NCI-H82 treated with DMSO at 0.1 percent for 48 hours (cell line): ENCODE measurements at regions not wholly inside any gene's neighbourhood (a gene's known extent, or its start where the extent isn't known, plus 50 kb on each side); places are given as distances from the start of the nearest gene placed in this dataset.

Experiments used
- DNase-seq: peaks from one replicate; lab custom pipeline; 2025; ENCODE audit not compliant: unreplicated experiment; lab: John Stamatoyannopoulos, UW

GRCh38 chr17:52759864-52760263, 601.4 kb upstream of the CA10 start:
- no peak for DNase-seq

DNA sequence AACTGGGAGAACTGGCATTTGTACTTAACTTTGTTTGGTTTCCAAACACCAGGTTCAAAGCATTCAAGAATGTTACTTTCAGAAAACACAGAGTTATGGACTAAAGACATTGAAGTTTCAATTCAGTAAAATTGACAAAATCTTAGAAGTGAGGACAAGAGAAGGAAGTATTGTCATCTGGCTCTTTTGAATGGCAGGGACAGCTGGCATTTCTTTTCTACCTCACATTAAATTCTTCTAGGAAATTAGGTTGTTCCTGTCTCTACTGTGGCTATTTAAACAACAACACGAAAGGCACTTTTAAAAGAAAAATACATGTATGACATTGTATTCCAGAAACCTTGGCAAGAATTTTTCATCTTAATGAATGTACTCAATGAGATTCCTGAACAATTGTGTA, 600.0 kb upstream of the CA10 start:
- no peak for DNase-seq

GRCh38 chr17:52756746-52757145, 598.2 kb upstream of the CA10 start:
- DNase-seq, result no peak

DNA sequence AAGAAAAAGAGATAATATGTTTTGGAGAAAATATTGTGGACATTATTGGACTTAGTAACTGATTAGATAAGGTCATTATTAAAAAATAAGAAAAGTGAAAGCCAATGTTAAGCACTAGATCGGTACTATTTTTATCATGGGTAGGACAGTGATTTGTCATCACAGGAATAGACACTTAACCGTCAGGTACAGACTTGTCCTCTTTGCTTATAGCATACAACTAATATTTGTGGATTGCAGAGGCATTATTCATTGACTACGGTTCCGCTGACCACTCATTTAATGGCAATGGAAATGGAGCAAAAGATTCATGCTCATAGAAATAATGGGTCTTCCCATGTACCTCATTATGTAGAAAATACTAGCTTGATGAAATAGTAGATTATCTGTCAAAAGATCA, 596.3 kb upstream of the CA10 start:
- DNase-seq, result no peak

DNA sequence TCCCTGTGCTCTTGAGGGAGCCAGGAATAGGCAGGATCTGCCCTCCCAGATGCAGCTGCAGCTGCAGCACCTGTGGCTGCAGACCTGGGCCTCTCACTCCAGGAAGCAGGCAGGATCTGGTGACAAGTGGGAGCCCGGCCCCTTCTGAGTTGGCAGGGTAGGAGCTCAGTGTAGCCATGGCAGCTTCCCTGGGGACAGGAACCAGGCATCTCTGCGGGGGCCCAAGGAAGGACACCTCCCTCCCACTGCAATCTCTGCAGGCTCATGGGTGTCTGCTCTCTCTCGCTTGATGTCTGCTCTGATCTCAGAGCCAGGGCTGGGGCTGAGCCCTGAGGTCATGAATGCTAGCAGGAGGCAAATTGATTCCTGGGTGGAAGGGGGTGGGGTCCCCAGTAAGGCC, 592.5 kb upstream of the CA10 start:
- DNase-seq, result no peak

- no peak for DNase-seq
Measured at GRCh38 chr17:52744179-52744578, 585.7 kb upstream of the CA10 start.

DNA sequence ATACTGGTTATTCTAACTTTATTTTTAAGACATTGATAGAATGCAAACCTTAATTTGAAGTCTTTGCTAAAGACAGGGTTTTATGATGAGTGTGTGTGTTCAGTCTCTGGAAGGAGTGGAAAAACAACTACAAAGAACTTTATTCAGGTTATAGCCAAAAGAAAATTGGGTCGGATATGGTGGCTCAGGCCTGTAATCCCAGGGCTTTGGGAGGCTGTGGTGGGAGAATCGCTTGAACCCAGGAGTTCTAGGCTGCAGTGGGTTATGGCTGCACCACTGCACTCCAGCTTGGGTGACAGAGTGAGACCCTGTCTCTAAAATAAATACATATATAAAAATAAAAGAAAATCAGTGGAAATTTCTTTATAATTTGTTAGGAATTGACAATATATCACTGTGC, 581.5 kb upstream of the CA10 start:
- DNase-seq, result no peak

DNA sequence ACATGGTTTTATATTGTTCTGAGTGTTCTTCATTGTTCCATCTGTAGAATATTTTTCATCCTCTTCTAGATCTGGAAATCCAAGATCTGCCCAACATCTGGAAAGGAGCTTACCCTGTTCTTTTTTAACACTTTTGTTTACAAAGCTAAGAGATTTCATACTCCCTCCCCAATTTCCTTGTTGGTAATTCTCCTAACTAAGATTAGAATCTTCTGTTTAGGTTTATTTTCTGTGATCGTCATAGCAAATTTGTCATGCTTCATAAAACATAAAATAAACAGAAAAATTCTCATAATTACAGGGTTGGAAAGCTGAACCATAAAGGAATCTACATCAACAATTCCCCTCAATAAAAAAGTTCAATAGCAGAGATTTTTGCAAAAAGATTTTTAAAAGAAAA, 580.3 kb upstream of the CA10 start:
- no peak for DNase-seq

- no peak for DNase-seq
Measured at GRCh38 chr17:52737071-52737470, 578.6 kb upstream of the CA10 start.

GRCh38 chr17:52732841-52733240, 574.3 kb upstream of the CA10 start:
- DNase-seq, result no peak

GRCh38 chr17:52724578-52724977, 566.1 kb upstream of the CA10 start:
- DNase-seq, result no peak

DNA sequence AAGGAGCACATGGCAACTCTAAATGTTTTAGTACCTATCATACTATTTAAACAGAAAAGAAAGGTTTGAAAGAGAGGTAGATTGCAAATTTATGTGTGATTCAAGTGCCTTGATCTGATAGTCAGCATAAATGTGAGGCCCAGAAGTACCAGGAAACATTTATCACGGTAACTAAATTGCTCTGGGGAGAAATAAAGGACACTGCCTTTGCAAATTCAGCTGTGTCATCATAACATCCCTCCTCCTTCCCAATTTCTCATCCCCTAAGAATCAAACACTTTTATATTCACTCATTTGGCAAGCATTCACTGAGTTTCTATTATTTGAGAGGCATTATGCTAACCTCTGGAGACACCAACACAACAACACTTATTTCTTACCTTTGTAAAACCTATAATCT, 563.4 kb upstream of the CA10 start:
- no peak for DNase-seq

GRCh38 chr17:52710363-52710901, 551.9 kb upstream of the CA10 start:
- DNase-seq, result no peak

- no peak for DNase-seq
Measured at GRCh38 chr17:52709724-52710123, 551.2 kb upstream of the CA10 start.

- DNase-seq, result no peak
Measured at GRCh38 chr17:52696362-52696761, 537.8 kb upstream of the CA10 start.

- no peak for DNase-seq
Measured at GRCh38 chr17:52686140-52686539, 527.6 kb upstream of the CA10 start.

DNA sequence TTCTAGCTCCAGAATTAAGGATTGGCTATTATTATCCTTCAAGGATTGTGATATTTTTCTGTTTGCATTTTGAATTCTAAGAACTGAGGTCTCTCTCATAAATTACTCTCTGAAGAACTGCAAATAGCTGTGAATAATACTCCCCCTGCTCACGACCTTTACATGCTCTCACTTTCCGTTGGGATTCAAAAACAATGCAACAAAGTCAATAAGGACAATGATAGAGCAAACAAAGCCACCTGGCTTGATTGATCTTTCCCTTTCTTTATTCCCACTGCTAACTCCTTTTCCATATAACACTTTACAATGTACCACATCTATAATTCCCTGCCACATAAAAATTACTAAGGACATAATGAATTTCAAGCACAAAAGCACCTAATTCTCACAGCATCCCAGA, 523.0 kb upstream of the CA10 start:
- no peak for DNase-seq

DNA sequence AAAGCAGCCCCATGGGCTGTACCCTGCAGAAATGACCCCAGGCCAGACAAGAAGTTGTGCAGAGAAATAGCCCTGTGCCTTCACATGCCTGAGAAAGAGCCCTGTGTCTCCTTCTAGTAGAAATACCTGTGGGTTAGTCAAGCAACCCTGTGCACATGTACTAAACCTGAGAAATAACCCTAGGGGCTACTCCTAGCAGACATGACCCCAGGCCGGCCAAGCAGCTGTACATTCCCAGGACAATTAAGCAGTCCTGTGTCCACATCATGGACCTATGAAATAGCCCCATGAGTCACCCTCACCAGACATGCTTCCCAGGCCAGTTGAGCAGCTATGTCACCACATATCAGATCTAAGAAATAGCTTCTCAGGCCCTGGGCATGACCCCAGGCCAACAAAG, 519.7 kb upstream of the CA10 start:
- no peak for DNase-seq

DNA sequence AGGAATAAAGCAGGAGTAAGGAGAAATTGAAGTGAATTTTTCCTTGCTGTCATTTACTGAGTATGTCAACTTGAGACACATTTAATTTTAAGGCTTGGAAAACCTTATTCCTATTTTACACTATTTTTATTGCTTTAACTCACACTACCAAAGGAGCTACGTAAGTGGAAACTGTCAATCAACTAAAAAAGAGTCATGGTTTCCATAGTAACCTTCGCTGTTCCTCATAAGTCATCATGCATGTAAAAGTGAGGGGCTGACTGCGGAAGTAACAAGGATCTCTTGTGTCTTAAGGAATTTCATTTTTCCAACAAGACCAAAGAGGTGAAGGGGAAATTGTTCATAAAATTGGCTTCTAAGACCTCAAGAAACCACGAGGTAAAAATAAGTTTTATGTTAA, 516.2 kb upstream of the CA10 start:
- no peak for DNase-seq

DNA sequence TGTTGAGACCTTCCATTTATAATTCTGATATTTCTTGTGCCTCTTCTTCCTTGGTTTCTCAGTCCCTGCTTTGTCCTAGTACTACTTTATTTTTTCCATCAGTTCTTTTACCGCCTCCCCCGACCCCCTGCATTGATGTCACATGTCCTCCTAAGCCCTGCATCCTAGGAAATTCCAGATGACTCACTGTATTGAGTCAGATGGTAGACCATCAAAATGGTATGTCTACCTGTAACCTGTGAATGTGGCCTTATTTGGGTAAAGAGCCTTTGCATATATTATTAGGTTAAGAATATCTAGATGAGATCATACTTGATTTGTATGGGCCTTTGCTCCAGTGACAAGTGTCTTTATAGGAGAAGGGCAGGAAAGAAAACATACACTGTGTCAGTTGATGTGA, 515.3 kb upstream of the CA10 start:
- DNase-seq, result no peak

DNA sequence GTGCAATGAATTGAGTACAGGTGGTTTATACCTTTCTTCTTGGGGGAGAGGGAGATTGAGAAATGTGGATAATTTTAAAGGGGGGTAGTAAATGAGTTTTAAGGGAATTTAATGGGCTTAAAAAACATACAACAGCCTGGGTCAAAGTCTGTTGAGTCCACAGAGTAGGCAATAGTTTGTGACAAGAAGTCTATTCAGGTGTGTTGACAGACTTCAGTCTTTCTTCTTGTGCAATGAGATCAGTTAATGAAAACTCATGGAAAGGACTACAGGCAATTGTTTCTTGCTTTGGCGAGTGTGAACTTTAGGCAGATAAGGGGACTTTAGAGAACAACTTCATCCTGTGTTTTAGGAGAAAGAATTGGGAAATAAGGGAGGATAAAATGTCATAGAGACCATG, 507.8 kb upstream of the CA10 start:
- no peak for DNase-seq

- DNase-seq, result no peak
Measured at GRCh38 chr17:52660692-52661091, 502.2 kb upstream of the CA10 start.

DNA sequence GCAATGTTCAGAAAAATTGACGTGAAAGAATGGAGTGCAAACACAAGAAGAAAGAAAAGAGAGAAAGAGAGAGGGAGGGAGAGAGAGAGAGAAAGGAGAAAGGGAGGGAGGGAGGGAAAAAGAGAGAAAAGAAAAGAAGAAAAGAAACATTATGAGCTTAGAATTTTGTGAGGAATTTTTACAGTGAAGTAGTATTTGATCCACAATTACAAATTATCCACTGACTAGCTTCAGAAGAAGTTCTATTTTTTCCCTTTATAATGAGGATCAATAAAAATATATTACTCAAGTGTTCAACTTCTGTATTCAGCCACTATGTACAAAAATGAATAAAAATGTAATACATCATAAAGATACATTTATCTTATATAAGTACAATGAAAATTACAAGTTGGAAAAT, 494.5 kb upstream of the CA10 start:
- DNase-seq, result no peak

- no peak for DNase-seq
Measured at GRCh38 chr17:52648995-52649394, 490.5 kb upstream of the CA10 start.
